Memory B cell (primary cell): ENCODE measurements at regions not wholly inside any gene's neighbourhood (a gene's known extent, or its start where the extent isn't known, plus 50 kb on each side); places are given as distances from the start of the nearest gene placed in this dataset.

Experiments
- ATAC-seq: fragments of 150-1000 bp; cut with Tn5 transposase; 2 replicates; pipeline ENCODE4 v1.10.0; 2021; ENCODE audit warnings: low read depth, mild to moderate bottlenecking, moderate library complexity
- DNase-seq, 2 donors: peaks; one replicate each; pipeline ENCODE4 v3.0.0; 2022; ENCODE audit warnings: low spot score in 2 of 2
- H3K27ac Mint-ChIP-seq: one replicate; pipeline ENCODE4 v1.8.0; 2022; ENCODE audit warnings: mild to moderate bottlenecking, moderate library complexity, mixed read lengths
- H3K27me3 Mint-ChIP-seq: one replicate; pipeline ENCODE4 v1.8.0; 2022; ENCODE audit warnings: mixed read lengths
- H3K36me3 Mint-ChIP-seq: one replicate; pipeline ENCODE4 v1.8.0; 2022; ENCODE audit warnings: mild to moderate bottlenecking, mixed read lengths
- H3K4me1 Mint-ChIP-seq: one replicate; pipeline ENCODE4 v1.8.0; 2022; ENCODE audit warnings: mixed read lengths
- H3K4me3 Mint-ChIP-seq: one replicate; pipeline ENCODE4 v1.8.0; 2022; ENCODE audit warnings: mild to moderate bottlenecking, moderate library complexity, mixed read lengths
- H3K9me3 Mint-ChIP-seq: one replicate; pipeline ENCODE4 v1.8.0; 2022; ENCODE audit warnings: mixed read lengths

GRCh38 chr7:153887749-153888569 is 164.2 kb upstream of the DPP6 start:
- Mint-ChIP-seq H3K36me3 (peaks cover 2% of the 10 kb centered on the region), H3K27ac (no peak overlapping the region), H3K4me1 (no peaks in the 10 kb centered on the region), H3K9me3 (peaks cover 3% of the 10 kb centered on the region), H3K4me3 (no peak overlapping the region), H3K27me3 (peaks cover 7% of the 10 kb centered on the region)
- DNase-seq (no peak), ATAC-seq (no peak)

GRCh38 chr7:153891990-153892389 is 160.2 kb upstream of the DPP6 start:
- no peaks in the 10 kb centered on the region for H3K9me3 Mint-ChIP-seq
- no peak overlapping the region for H3K4me3 Mint-ChIP-seq
- H3K27ac Mint-ChIP-seq = no peak overlapping the region
- H3K36me3 Mint-ChIP-seq = peaks cover 2% of the 10 kb centered on the region
- DNase-seq = no peak
- no peaks in the 10 kb centered on the region for H3K4me1 Mint-ChIP-seq
- peaks cover 2% of the 10 kb centered on the region for H3K27me3 Mint-ChIP-seq
- no peak for ATAC-seq

GRCh38 chr7:153902862-153903261 is 149.3 kb upstream of the DPP6 start:
- ATAC-seq (no peak), DNase-seq (no peak)
- no peaks in the 10 kb centered on the region for H3K4me1 Mint-ChIP-seq
- H3K36me3 Mint-ChIP-seq = no peaks in the 10 kb centered on the region
- no peaks in the 10 kb centered on the region for H3K27me3 Mint-ChIP-seq
- no peak overlapping the region for H3K4me3 Mint-ChIP-seq
- H3K27ac Mint-ChIP-seq = no peak overlapping the region
- peaks cover 2% of the 10 kb centered on the region for H3K9me3 Mint-ChIP-seq

- Mint-ChIP-seq H3K4me1 (no peaks in the 10 kb centered on the region), H3K36me3 (no peaks in the 10 kb centered on the region), H3K27me3 (no peaks in the 10 kb centered on the region), H3K4me3 (no peak overlapping the region), H3K9me3 (peaks cover 2% of the 10 kb centered on the region), H3K27ac (no peak overlapping the region)
- ATAC-seq (no peak), DNase-seq (no peak)
These were observed 140.0 kb upstream of the DPP6 start for GRCh38 chr7:153912211-153912610.

- DNase-seq (no peak), ATAC-seq (no peak)
- Mint-ChIP-seq H3K27ac (no peak overlapping the region), H3K36me3 (no peaks in the 10 kb centered on the region), H3K4me3 (no peak overlapping the region), H3K4me1 (no peaks in the 10 kb centered on the region), H3K9me3 (peaks cover 5% of the 10 kb centered on the region), H3K27me3 (no peaks in the 10 kb centered on the region)
These were observed 132.1 kb upstream of the DPP6 start for GRCh38 chr7:153920126-153920525.

GRCh38 chr7:153920897-153921296 is 131.3 kb upstream of the DPP6 start:
- Mint-ChIP-seq H3K36me3 (no peaks in the 10 kb centered on the region), H3K27me3 (no peaks in the 10 kb centered on the region), H3K4me1 (no peaks in the 10 kb centered on the region), H3K27ac (no peak overlapping the region), H3K4me3 (no peak overlapping the region), H3K9me3 (peaks cover 5% of the 10 kb centered on the region)
- ATAC-seq = no peak
- no peak for DNase-seq

GRCh38 chr7:153921408-153921807 is 130.8 kb upstream of the DPP6 start:
- no peak for DNase-seq
- H3K36me3 Mint-ChIP-seq = no peaks in the 10 kb centered on the region

GRCh38 chr7:153930696-153931095 is 121.5 kb upstream of the DPP6 start:
- Mint-ChIP-seq H3K4me3 (no peak overlapping the region), H3K9me3 (peaks cover 10% of the 10 kb centered on the region), H3K36me3 (no peaks in the 10 kb centered on the region), H3K27me3 (peaks cover 2% of the 10 kb centered on the region), H3K4me1 (no peaks in the 10 kb centered on the region), H3K27ac (no peak overlapping the region)
- DNase-seq (no peak), ATAC-seq (no peak)

More at GRCh38 chr7:153921408-153921807, 130.8 kb upstream of the DPP6 start:
- no peak for ATAC-seq
- Mint-ChIP-seq H3K4me1 (no peaks in the 10 kb centered on the region), H3K27me3 (no peaks in the 10 kb centered on the region), H3K9me3 (peaks cover 5% of the 10 kb centered on the region), H3K27ac (no peak overlapping the region), H3K4me3 (no peak overlapping the region)

- Mint-ChIP-seq H3K9me3 (peaks cover 8% of the 10 kb centered on the region), H3K4me3 (no peak overlapping the region), H3K27ac (no peak overlapping the region), H3K27me3 (peaks cover 2% of the 10 kb centered on the region), H3K4me1 (no peaks in the 10 kb centered on the region), H3K36me3 (no peaks in the 10 kb centered on the region)
- no peak for DNase-seq
- ATAC-seq = no peak
These were observed 118.2 kb upstream of the DPP6 start for GRCh38 chr7:153934048-153934447.

- no peak overlapping the region for H3K27ac Mint-ChIP-seq
- no peaks in the 10 kb centered on the region for H3K4me1 Mint-ChIP-seq
- ATAC-seq (no peak), DNase-seq (no peak)
- no peak overlapping the region for H3K4me3 Mint-ChIP-seq
- peaks cover 6% of the 10 kb centered on the region for H3K9me3 Mint-ChIP-seq
- H3K27me3 Mint-ChIP-seq = peaks cover 2% of the 10 kb centered on the region
- H3K36me3 Mint-ChIP-seq = no peaks in the 10 kb centered on the region
These were observed 117.6 kb upstream of the DPP6 start for GRCh38 chr7:153934629-153935028.

- DNase-seq = no peak
These were observed 117.1 kb upstream of the DPP6 start for GRCh38 chr7:153935095-153935494.

GRCh38 chr7:153938451-153938850 is 113.7 kb upstream of the DPP6 start:
- H3K4me1 Mint-ChIP-seq = no peaks in the 10 kb centered on the region
- no peak overlapping the region for H3K27ac Mint-ChIP-seq

More at GRCh38 chr7:153935095-153935494, 117.1 kb upstream of the DPP6 start:
- Mint-ChIP-seq H3K27me3 (peaks cover 2% of the 10 kb centered on the region), H3K27ac (no peak overlapping the region), H3K4me3 (no peak overlapping the region), H3K4me1 (no peaks in the 10 kb centered on the region), H3K9me3 (peaks cover 6% of the 10 kb centered on the region), H3K36me3 (no peaks in the 10 kb centered on the region)
- ATAC-seq = no peak

GRCh38 chr7:153939177-153939576 is 113.0 kb upstream of the DPP6 start:
- DNase-seq = no peak
- Mint-ChIP-seq H3K9me3 (no peaks in the 10 kb centered on the region), H3K4me1 (no peaks in the 10 kb centered on the region), H3K4me3 (no peak overlapping the region), H3K27me3 (no peaks in the 10 kb centered on the region), H3K36me3 (no peaks in the 10 kb centered on the region), H3K27ac (no peak overlapping the region)
- no peak for ATAC-seq

More at GRCh38 chr7:153938451-153938850, 113.7 kb upstream of the DPP6 start:
- peaks cover 2% of the 10 kb centered on the region for H3K9me3 Mint-ChIP-seq
- DNase-seq (no peak), ATAC-seq (no peak)
- H3K27me3 Mint-ChIP-seq = peaks cover 2% of the 10 kb centered on the region
- H3K4me3 Mint-ChIP-seq = no peak overlapping the region
- H3K36me3 Mint-ChIP-seq = no peaks in the 10 kb centered on the region

- no peak overlapping the region for H3K4me3 Mint-ChIP-seq
- no peak for ATAC-seq
- no peak for DNase-seq
- H3K4me1 Mint-ChIP-seq = no peaks in the 10 kb centered on the region
- H3K27ac Mint-ChIP-seq = no peak overlapping the region
- H3K27me3 Mint-ChIP-seq = no peaks in the 10 kb centered on the region
- no peaks in the 10 kb centered on the region for H3K9me3 Mint-ChIP-seq
- H3K36me3 Mint-ChIP-seq = no peaks in the 10 kb centered on the region
These were observed 112.5 kb upstream of the DPP6 start for GRCh38 chr7:153939654-153940053.

- DNase-seq (no peak), ATAC-seq (no peak)
- Mint-ChIP-seq H3K9me3 (no peaks in the 10 kb centered on the region), H3K36me3 (no peaks in the 10 kb centered on the region), H3K4me1 (no peaks in the 10 kb centered on the region), H3K4me3 (no peak overlapping the region), H3K27me3 (no peaks in the 10 kb centered on the region), H3K27ac (no peak overlapping the region)
These were observed 111.1 kb upstream of the DPP6 start for GRCh38 chr7:153941061-153941460.
